Stimulated activated CD4-positive, alpha-beta T cell treated with anti-CD3 and anti-CD28 coated beads, Interleukin-2, amount 100 ng/mL, for 24 hours (primary cell): ENCODE measurements at regions not wholly inside any gene's neighbourhood (a gene's known extent, or its start where the extent isn't known, plus 50 kb on each side); places are given as distances from the start of the nearest gene placed in this dataset.
"Not testable (repeated sequence)": the region's sequence is repeated elsewhere in the genome, so short reads cannot be mapped to it uniquely, and the experiment has no call there.

Source experiments
- DNase-seq, 2 donors: peaks; one replicate each; pipeline ENCODE4 v3.0.0-alpha.2; 2020

GRCh38 chr18:55694291-55694690 is 106.3 kb upstream of the TCF4 start:
- no peak for DNase-seq

GRCh38 chr18:55688030-55688429 is 100.0 kb upstream of the TCF4 start:
- no peak for DNase-seq

GRCh38 chr18:55687106-55687505 is 99.1 kb upstream of the TCF4 start:
- no peak for DNase-seq

- no peak for DNase-seq
Observed at GRCh38 chr18:55685638-55686037, 97.6 kb upstream of the TCF4 start.

- DNase-seq, result no peak
Observed at GRCh38 chr18:55672574-55673361, 84.8 kb upstream of the TCF4 start.

GRCh38 chr18:55665506-55665905 is 77.5 kb upstream of the TCF4 start:
- DNase-seq, result no peak

- not testable (repeated sequence) for DNase-seq
Observed at GRCh38 chr18:55664758-55665400, 76.9 kb upstream of the TCF4 start.

GRCh38 chr18:55663891-55664290 is 75.9 kb upstream of the TCF4 start:
- no peak for DNase-seq

GRCh38 chr18:55658598-55658997 is 70.6 kb upstream of the TCF4 start:
- DNase-seq, result no peak

GRCh38 chr18:55657572-55658331 is 69.8 kb upstream of the TCF4 start:
- no peak for DNase-seq

GRCh38 chr18:55654986-55655385 is 67.0 kb upstream of the TCF4 start:
- DNase-seq, result no peak

GRCh38 chr18:55651236-55651635 is 63.2 kb upstream of the TCF4 start:
- DNase-seq, result no peak

- DNase-seq, result no peak
Observed at GRCh38 chr18:55650363-55650870, 62.4 kb upstream of the TCF4 start.

- no peak for DNase-seq
Observed at GRCh38 chr18:55647331-55647730, 59.3 kb upstream of the TCF4 start.

GRCh38 chr18:55642191-55642590 is 54.2 kb upstream of the TCF4 start:
- no peak for DNase-seq

GRCh38 chr18:55641486-55641885 is 53.5 kb upstream of the TCF4 start:
- no peak for DNase-seq
